SK-N-SH (cell line): ENCODE measurements at regions not wholly inside any gene's neighbourhood (a gene's known extent, or its start where the extent isn't known, plus 50 kb on each side); places are given as distances from the start of the nearest gene placed in this dataset.

Experiments
- FOXM1 ChIP-seq: IDR thresholded peaks from 2 replicates; pipeline ENCODE4 v1.4.0; 2012; ENCODE audit warnings: low read depth, mild to moderate bottlenecking
- GABPA ChIP-seq: IDR thresholded peaks from 2 replicates; pipeline ENCODE4 v1.4.0; 2012; ENCODE audit warnings: low read depth, mild to moderate bottlenecking
- JUND ChIP-seq: IDR thresholded peaks from 2 replicates; pipeline ENCODE4 v1.4.0; 2012
- USF1 ChIP-seq: IDR thresholded peaks from 2 replicates; pipeline ENCODE4 v1.4.0; 2012; ENCODE audit warnings: low read depth, borderline replicate concordance
- TF ChIP-seq, protein P1 (sequence below): IDR thresholded peaks from 2 replicates; pipeline ENCODE4 v1.6.1; 2012; ENCODE audit warnings: mild to moderate bottlenecking, low read depth, low read length, moderate library complexity

- TF ChIP-seq, protein P1, sequence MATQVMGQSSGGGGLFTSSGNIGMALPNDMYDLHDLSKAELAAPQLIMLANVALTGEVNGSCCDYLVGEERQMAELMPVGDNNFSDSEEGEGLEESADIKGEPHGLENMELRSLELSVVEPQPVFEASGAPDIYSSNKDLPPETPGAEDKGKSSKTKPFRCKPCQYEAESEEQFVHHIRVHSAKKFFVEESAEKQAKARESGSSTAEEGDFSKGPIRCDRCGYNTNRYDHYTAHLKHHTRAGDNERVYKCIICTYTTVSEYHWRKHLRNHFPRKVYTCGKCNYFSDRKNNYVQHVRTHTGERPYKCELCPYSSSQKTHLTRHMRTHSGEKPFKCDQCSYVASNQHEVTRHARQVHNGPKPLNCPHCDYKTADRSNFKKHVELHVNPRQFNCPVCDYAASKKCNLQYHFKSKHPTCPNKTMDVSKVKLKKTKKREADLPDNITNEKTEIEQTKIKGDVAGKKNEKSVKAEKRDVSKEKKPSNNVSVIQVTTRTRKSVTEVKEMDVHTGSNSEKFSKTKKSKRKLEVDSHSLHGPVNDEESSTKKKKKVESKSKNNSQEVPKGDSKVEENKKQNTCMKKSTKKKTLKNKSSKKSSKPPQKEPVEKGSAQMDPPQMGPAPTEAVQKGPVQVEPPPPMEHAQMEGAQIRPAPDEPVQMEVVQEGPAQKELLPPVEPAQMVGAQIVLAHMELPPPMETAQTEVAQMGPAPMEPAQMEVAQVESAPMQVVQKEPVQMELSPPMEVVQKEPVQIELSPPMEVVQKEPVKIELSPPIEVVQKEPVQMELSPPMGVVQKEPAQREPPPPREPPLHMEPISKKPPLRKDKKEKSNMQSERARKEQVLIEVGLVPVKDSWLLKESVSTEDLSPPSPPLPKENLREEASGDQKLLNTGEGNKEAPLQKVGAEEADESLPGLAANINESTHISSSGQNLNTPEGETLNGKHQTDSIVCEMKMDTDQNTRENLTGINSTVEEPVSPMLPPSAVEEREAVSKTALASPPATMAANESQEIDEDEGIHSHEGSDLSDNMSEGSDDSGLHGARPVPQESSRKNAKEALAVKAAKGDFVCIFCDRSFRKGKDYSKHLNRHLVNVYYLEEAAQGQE: no peak
- no peak for TF ChIP-seq USF1
- no peak for TF ChIP-seq GABPA
- no peak for TF ChIP-seq JUND
- TF ChIP-seq FOXM1: no peak
These were observed 203.0 kb downstream of the TGFB2 start for GRCh38 chr1:218547957-218548730.
